ENCODE measurements at regions not wholly inside any gene's neighbourhood (a gene's known extent, or its start where the extent isn't known, plus 50 kb on each side); places are given as distances from the start of the nearest gene placed in this dataset.

GRCh38 chr3:150357923-150358607 lies 50.0 kb upstream of the TSC22D2 start:
- CTCF ChIA-PET = interaction anchor here (0.6 kb wide), 1 partner anchor 137 kb away, joined by 3 read pairs; no protein-coding TSS in a partner anchor
- H3K4me3 ChIP-seq (ENCODE audit: low read length) = no peak overlapping the region
- DNase-seq (no peak), ATAC-seq (peak; percentile 26; the same call in 1 of the 2 replicates)
- POLR2A ChIA-PET (ENCODE audit: unreplicated experiment) = no interaction called here
- intact Hi-C loops (cut with micrococcal nuclease) = no loop called here
- H3K9me3 ChIP-seq (ENCODE audit: low read length) = no peaks in the 10 kb centered on the region
- H3K36me3 ChIP-seq (ENCODE audit: low read depth, low read length) = no peaks in the 10 kb centered on the region
- no peaks in the 10 kb centered on the region for H3K79me2 ChIP-seq (ENCODE audit: low read length)
- no peak overlapping the region for H3K27ac ChIP-seq (ENCODE audit: low read length)
- H2AFZ ChIP-seq (ENCODE audit: low read length) = no peak overlapping the region
- no peaks in the 10 kb centered on the region for H4K20me1 ChIP-seq (ENCODE audit: low read length)
- H3K27me3 ChIP-seq (ENCODE audit: low read length) = no peaks in the 10 kb centered on the region
- TF ChIP-seq CTCF (conservative IDR thresholded peaks at IDR 0.05; ENCODE audit: low read depth, low read length) = no peak
- TF ChIP-seq EZH2phosphoT487 (IDR thresholded peaks at IDR 0.05; ENCODE audit: borderline replicate concordance, low read length) = no peak
- no peak overlapping the region for H3K4me2 ChIP-seq (ENCODE audit: low read length)
- BruUV-seq (replicated peaks) = no TSS peak
- H3F3A ChIP-seq (ENCODE audit: low read length, unreplicated experiment) = no peaks in the 10 kb centered on the region
- peaks cover 11% of the 10 kb centered on the region for H3K4me1 ChIP-seq (ENCODE audit: insufficient read depth, low read length)
- no peaks in the 10 kb centered on the region for H3K9me2 ChIP-seq (replicated peaks; ENCODE audit: low read length)
- no peak overlapping the region for H3K9ac ChIP-seq (ENCODE audit: low read length)

- Histone ChIP-seq H3K27ac (ENCODE audit: low read length) (no peak overlapping the region), H3K9me3 (ENCODE audit: low read length) (no peaks in the 10 kb centered on the region), H3K79me2 (ENCODE audit: low read length) (no peaks in the 10 kb centered on the region), H3K9ac (ENCODE audit: low read length) (no peak overlapping the region), H3K4me1 (ENCODE audit: insufficient read depth, low read length) (peaks cover 12% of the 10 kb centered on the region), H3K27me3 (ENCODE audit: low read length) (no peaks in the 10 kb centered on the region), H3K9me2 (replicated peaks; ENCODE audit: low read length) (no peaks in the 10 kb centered on the region), H3F3A (ENCODE audit: low read length, unreplicated experiment) (no peaks in the 10 kb centered on the region), H3K4me2 (ENCODE audit: low read length) (no peak overlapping the region), H4K20me1 (ENCODE audit: low read length) (no peaks in the 10 kb centered on the region), H3K36me3 (ENCODE audit: low read depth, low read length) (no peaks in the 10 kb centered on the region), H2AFZ (ENCODE audit: low read length) (no peak overlapping the region), H3K4me3 (ENCODE audit: low read length) (no peak overlapping the region)
- ATAC-seq = no peak
- DNase-seq = peak; percentile 0
- intact Hi-C loops (cut with micrococcal nuclease) = no loop called here
- CTCF ChIA-PET = no interaction called here
- POLR2A ChIA-PET (ENCODE audit: unreplicated experiment) = no interaction called here
- BruUV-seq (replicated peaks) = no TSS peak
- TF ChIP-seq EZH2 (IDR thresholded peaks at IDR 0.05; ENCODE audit: low read length, unreplicated experiment) (no peak), CTCF (conservative IDR thresholded peaks at IDR 0.05; ENCODE audit: low read depth, low read length) (no peak)
Observed at GRCh38 chr3:150357140-150357539, 51.0 kb upstream of the TSC22D2 start.

- H3K9me2 ChIP-seq (replicated peaks; ENCODE audit: low read length) = no peaks in the 10 kb centered on the region
- ChIA-PET CTCF (no interaction called here), POLR2A (ENCODE audit: unreplicated experiment) (interaction anchor here (0.6 kb wide), 1 partner anchor 120 kb away, joined by 3 read pairs; no protein-coding TSS in a partner anchor)
- H3K79me2 ChIP-seq (ENCODE audit: low read length) = no peaks in the 10 kb centered on the region
- BruUV-seq (replicated peaks) = no TSS peak
- H4K20me1 ChIP-seq (ENCODE audit: low read length) = no peaks in the 10 kb centered on the region
- no peaks in the 10 kb centered on the region for H3K27me3 ChIP-seq (ENCODE audit: low read length)
- intact Hi-C loops (cut with micrococcal nuclease) = no loop called here
- H3F3A ChIP-seq (ENCODE audit: low read length, unreplicated experiment) = no peaks in the 10 kb centered on the region
- no peak overlapping the region for H3K4me3 ChIP-seq (ENCODE audit: low read length)
- no peaks in the 10 kb centered on the region for H3K9me3 ChIP-seq (ENCODE audit: low read length)
- ATAC-seq (no peak), DNase-seq (peak; percentile 0)
- H3K4me2 ChIP-seq (ENCODE audit: low read length) = no peak overlapping the region
- H3K9ac ChIP-seq (ENCODE audit: low read length) = no peak overlapping the region
- no peaks in the 10 kb centered on the region for H3K36me3 ChIP-seq (ENCODE audit: low read depth, low read length)
- no peak overlapping the region for H2AFZ ChIP-seq (ENCODE audit: low read length)
- H3K4me1 ChIP-seq (ENCODE audit: insufficient read depth, low read length) = peaks cover 11% of the 10 kb centered on the region
- H3K27ac ChIP-seq (ENCODE audit: low read length) = no peak overlapping the region
- TF ChIP-seq EZH2 (IDR thresholded peaks at IDR 0.05; ENCODE audit: low read length, unreplicated experiment) (no peak), EZH2phosphoT487 (IDR thresholded peaks at IDR 0.05; ENCODE audit: borderline replicate concordance, low read length) (no peak), CTCF (conservative IDR thresholded peaks at IDR 0.05; ENCODE audit: low read depth, low read length) (no peak)
Observed at GRCh38 chr3:150355574-150355973, 52.5 kb upstream of the TSC22D2 start.
